Stimulated activated memory B cell treated with anti-CD40 and anti-IgM and Interleukin-4, amounts not matched to agents 10 μg/mL and 1 μg/mL and 100 μg/mL, for 72 hours (primary cell): ENCODE measurements at regions not wholly inside any gene's neighbourhood (a gene's known extent, or its start where the extent isn't known, plus 50 kb on each side); places are given as distances from the start of the nearest gene placed in this dataset.

Source experiments
- ATAC-seq: fragments of 150-1000 bp; cut with Tn5 transposase; 2 replicates; pipeline ENCODE4 v1.10.0; 2021
- H3K27ac Mint-ChIP-seq: one replicate; pipeline ENCODE4 v1.8.0; 2022; ENCODE audit warnings: mild to moderate bottlenecking, mixed read lengths
- H3K27me3 Mint-ChIP-seq: one replicate; pipeline ENCODE4 v1.8.0; 2022; ENCODE audit warnings: mixed read lengths
- H3K36me3 Mint-ChIP-seq: one replicate; pipeline ENCODE4 v1.8.0; 2022; ENCODE audit warnings: mixed read lengths
- H3K4me1 Mint-ChIP-seq: one replicate; pipeline ENCODE4 v1.8.0; 2022; ENCODE audit warnings: mixed read lengths
- H3K4me3 Mint-ChIP-seq: one replicate; pipeline ENCODE4 v1.8.0; 2022; ENCODE audit warnings: mild to moderate bottlenecking, moderate library complexity, mixed read lengths
- H3K9me3 Mint-ChIP-seq: one replicate; pipeline ENCODE4 v1.8.0; 2022; ENCODE audit warnings: mixed read lengths

GRCh38 chr9:99282406-99282805 lies 60.3 kb downstream of the SEC61B start:
- H3K36me3 Mint-ChIP-seq, result peaks cover 5% of the 10 kb centered on the region
- peaks cover 7% of the 10 kb centered on the region for H3K4me1 Mint-ChIP-seq
- ATAC-seq, result no peak
- no peak overlapping the region for H3K27ac Mint-ChIP-seq
- H3K4me3 Mint-ChIP-seq, result no peak overlapping the region
- peaks cover 2% of the 10 kb centered on the region for H3K9me3 Mint-ChIP-seq
- peaks cover 26% of the 10 kb centered on the region for H3K27me3 Mint-ChIP-seq

- peaks cover 7% of the 10 kb centered on the region for H3K4me1 Mint-ChIP-seq
- peak overlapping the region; percentile 63 for H3K27ac Mint-ChIP-seq
- no peak overlapping the region for H3K4me3 Mint-ChIP-seq
- H3K36me3 Mint-ChIP-seq, result peaks cover 5% of the 10 kb centered on the region
- H3K9me3 Mint-ChIP-seq, result peaks cover 2% of the 10 kb centered on the region
- no peak for ATAC-seq
- peaks cover 26% of the 10 kb centered on the region for H3K27me3 Mint-ChIP-seq
These were observed 63.9 kb downstream of the SEC61B start for GRCh38 chr9:99285965-99286364.

- peaks cover 5% of the 10 kb centered on the region for H3K36me3 Mint-ChIP-seq
- peaks cover 7% of the 10 kb centered on the region for H3K4me1 Mint-ChIP-seq
- no peak for ATAC-seq
- peak overlapping the region; percentile 63 for H3K27ac Mint-ChIP-seq
- H3K27me3 Mint-ChIP-seq, result peaks cover 26% of the 10 kb centered on the region
- peaks cover 2% of the 10 kb centered on the region for H3K9me3 Mint-ChIP-seq
- no peak overlapping the region for H3K4me3 Mint-ChIP-seq
These were observed 64.5 kb downstream of the SEC61B start for GRCh38 chr9:99286536-99286935.

GRCh38 chr9:99287641-99288040 lies 65.6 kb downstream of the SEC61B start:
- no peak for ATAC-seq
- no peaks in the 10 kb centered on the region for H3K9me3 Mint-ChIP-seq
- H3K4me1 Mint-ChIP-seq, result peaks cover 7% of the 10 kb centered on the region
- no peak overlapping the region for H3K4me3 Mint-ChIP-seq
- no peak overlapping the region for H3K27ac Mint-ChIP-seq
- H3K36me3 Mint-ChIP-seq, result no peaks in the 10 kb centered on the region
- peaks cover 17% of the 10 kb centered on the region for H3K27me3 Mint-ChIP-seq

- Mint-ChIP-seq H3K36me3 (no peaks in the 10 kb centered on the region), H3K9me3 (no peaks in the 10 kb centered on the region), H3K27me3 (peaks cover 17% of the 10 kb centered on the region), H3K4me1 (peaks cover 7% of the 10 kb centered on the region), H3K4me3 (no peak overlapping the region), H3K27ac (peak overlapping the region; percentile 23)
- no peak for ATAC-seq
These were observed 66.7 kb downstream of the SEC61B start for GRCh38 chr9:99288830-99289229.

GRCh38 chr9:99294850-99295461 lies 72.9 kb downstream of the SEC61B start:
- Mint-ChIP-seq H3K27ac (no peak overlapping the region), H3K9me3 (no peaks in the 10 kb centered on the region)

GRCh38 chr9:99296291-99296951 lies 74.3 kb downstream of the SEC61B start:
- Mint-ChIP-seq H3K36me3 (no peaks in the 10 kb centered on the region), H3K4me3 (peak overlapping the region; percentile 32), H3K27ac (peak overlapping the region; percentile 40), H3K4me1 (peaks cover 14% of the 10 kb centered on the region), H3K9me3 (no peaks in the 10 kb centered on the region), H3K27me3 (no peaks in the 10 kb centered on the region)
- ATAC-seq, result peak; percentile 69

More at GRCh38 chr9:99294850-99295461, 72.9 kb downstream of the SEC61B start:
- no peak overlapping the region for H3K4me3 Mint-ChIP-seq
- H3K4me1 Mint-ChIP-seq, result peaks cover 7% of the 10 kb centered on the region
- no peaks in the 10 kb centered on the region for H3K36me3 Mint-ChIP-seq
- H3K27me3 Mint-ChIP-seq, result no peaks in the 10 kb centered on the region
- no peak for ATAC-seq

- Mint-ChIP-seq H3K4me3 (no peak overlapping the region), H3K27ac (peak overlapping the region; percentile 47), H3K4me1 (peaks cover 20% of the 10 kb centered on the region), H3K9me3 (no peaks in the 10 kb centered on the region), H3K36me3 (no peaks in the 10 kb centered on the region), H3K27me3 (no peaks in the 10 kb centered on the region)
- no peak for ATAC-seq
These were observed 76.5 kb downstream of the SEC61B start for GRCh38 chr9:99298614-99299013.

- no peak overlapping the region for H3K4me3 Mint-ChIP-seq
- no peaks in the 10 kb centered on the region for H3K36me3 Mint-ChIP-seq
- H3K4me1 Mint-ChIP-seq, result peaks cover 20% of the 10 kb centered on the region
- peak; percentile 51 for ATAC-seq
- peak overlapping the region; percentile 47 for H3K27ac Mint-ChIP-seq
- H3K9me3 Mint-ChIP-seq, result no peaks in the 10 kb centered on the region
- H3K27me3 Mint-ChIP-seq, result no peaks in the 10 kb centered on the region
These were observed 77.4 kb downstream of the SEC61B start for GRCh38 chr9:99299211-99300102.

- no peaks in the 10 kb centered on the region for H3K27me3 Mint-ChIP-seq
- no peaks in the 10 kb centered on the region for H3K9me3 Mint-ChIP-seq
- no peak overlapping the region for H3K4me3 Mint-ChIP-seq
- no peaks in the 10 kb centered on the region for H3K36me3 Mint-ChIP-seq
- peak overlapping the region; percentile 24 for H3K27ac Mint-ChIP-seq
- H3K4me1 Mint-ChIP-seq, result peaks cover 20% of the 10 kb centered on the region
- ATAC-seq, result no peak
These were observed 78.0 kb downstream of the SEC61B start for GRCh38 chr9:99300103-99300439.

GRCh38 chr9:99300603-99301002 lies 78.5 kb downstream of the SEC61B start:
- Mint-ChIP-seq H3K27me3 (no peaks in the 10 kb centered on the region), H3K4me3 (no peak overlapping the region), H3K36me3 (no peaks in the 10 kb centered on the region), H3K27ac (peak overlapping the region; percentile 24), H3K9me3 (no peaks in the 10 kb centered on the region), H3K4me1 (peaks cover 20% of the 10 kb centered on the region)
- ATAC-seq, result no peak

GRCh38 chr9:99303177-99303576 lies 81.1 kb downstream of the SEC61B start:
- H3K27me3 Mint-ChIP-seq, result no peaks in the 10 kb centered on the region
- H3K4me3 Mint-ChIP-seq, result no peak overlapping the region

GRCh38 chr9:99305124-99305523 lies 83.0 kb downstream of the SEC61B start:
- no peaks in the 10 kb centered on the region for H3K27me3 Mint-ChIP-seq
- no peaks in the 10 kb centered on the region for H3K9me3 Mint-ChIP-seq
- no peak overlapping the region for H3K27ac Mint-ChIP-seq
- H3K4me1 Mint-ChIP-seq, result peaks cover 19% of the 10 kb centered on the region
- ATAC-seq, result no peak
- no peaks in the 10 kb centered on the region for H3K36me3 Mint-ChIP-seq
- H3K4me3 Mint-ChIP-seq, result no peak overlapping the region

More at GRCh38 chr9:99303177-99303576, 81.1 kb downstream of the SEC61B start:
- no peaks in the 10 kb centered on the region for H3K9me3 Mint-ChIP-seq
- peak overlapping the region; percentile 16 for H3K27ac Mint-ChIP-seq
- no peaks in the 10 kb centered on the region for H3K36me3 Mint-ChIP-seq
- H3K4me1 Mint-ChIP-seq, result peaks cover 13% of the 10 kb centered on the region
- no peak for ATAC-seq

- Mint-ChIP-seq H3K4me3 (no peak overlapping the region), H3K4me1 (peaks cover 14% of the 10 kb centered on the region), H3K9me3 (no peaks in the 10 kb centered on the region), H3K27ac (no peak overlapping the region), H3K27me3 (no peaks in the 10 kb centered on the region), H3K36me3 (no peaks in the 10 kb centered on the region)
- ATAC-seq, result no peak
These were observed 84.0 kb downstream of the SEC61B start for GRCh38 chr9:99305820-99306811.
